A673 (cell line): ENCODE measurements at regions not wholly inside any gene's neighbourhood (a gene's known extent, or its start where the extent isn't known, plus 50 kb on each side); places are given as distances from the start of the nearest gene placed in this dataset.

Experiments
- BruUV-seq: library from RNA; stranded (reverse); fragments of 400-500 nt; replicated peaks from 2 replicates; lab custom pipeline; 2021; lab: Mats Ljungman, UMichigan
- CTCF ChIA-PET: fragments of 300-600 bp; sonication (Branson Sonifier 250); formaldehyde crosslinking; loops from one replicate; lab custom pipeline; 2022; ENCODE audit warnings: antibody characterized with exemption; lab: Charles Lee
- POLR2A ChIA-PET: fragments of 300-600 bp; sonication (Branson Sonifier 250); formaldehyde crosslinking; loops from one replicate; lab custom pipeline; 2022; ENCODE audit warnings: antibody characterized with exemption; ENCODE audit not compliant: low non-redundant PET; lab: Charles Lee
- DNase-seq: peaks from one replicate; pipeline ENCODE4 v3.0.0-alpha.2; 2015; ENCODE audit warnings: low spot score
- H3K27ac ChIP-seq: fragments of 200-600 bp; sonication (generic); 2 replicates; pipeline ENCODE4 v1.5.1; 2016; ENCODE audit warnings: mixed run types, low read depth, mild to moderate bottlenecking, mixed read lengths, antibody characterized with exemption, low read length; ENCODE audit not compliant: poor library complexity, severe bottlenecking
- H3K27me3 ChIP-seq: fragments of 200-600 bp; sonication (generic); replicated peaks from 2 replicates; pipeline ENCODE4 v1.6.1; 2017; ENCODE audit warnings: mixed run types, low read depth, mild to moderate bottlenecking, mixed read lengths, antibody characterized with exemption, low read length; ENCODE audit not compliant: insufficient read depth, poor library complexity
- H3K36me3 ChIP-seq: fragments of 200-600 bp; sonication (generic); 2 replicates; pipeline ENCODE4 v1.6.1; 2016; ENCODE audit warnings: mixed run types, mild to moderate bottlenecking, mixed read lengths, antibody characterized with exemption, low read length; ENCODE audit not compliant: insufficient read depth, poor library complexity, severe bottlenecking
- H3K4me1 ChIP-seq: fragments of 200-600 bp; sonication (generic); 2 replicates; pipeline ENCODE4 v1.6.1; 2017; ENCODE audit warnings: mixed run types, mild to moderate bottlenecking, mixed read lengths, antibody characterized with exemption, low read length; ENCODE audit not compliant: insufficient read depth, poor library complexity, severe bottlenecking
- H3K4me3 ChIP-seq: fragments of 200-600 bp; sonication (generic); 2 replicates; pipeline ENCODE4 v1.5.1; 2016; ENCODE audit warnings: low read depth, mixed run types, mild to moderate bottlenecking, mixed read lengths, low read length; ENCODE audit not compliant: poor library complexity, severe bottlenecking
- H3K9me3 ChIP-seq: fragments of 200-600 bp; sonication (generic); 2 replicates; pipeline ENCODE4 v1.6.1; 2016; ENCODE audit warnings: mixed run types, low read depth, mild to moderate bottlenecking, mixed read lengths, antibody characterized with exemption, low read length; ENCODE audit not compliant: poor library complexity, severe bottlenecking
- EZH2 ChIP-seq: fragments of 200-600 bp; sonication (generic); IDR thresholded peaks from 2 replicates; pipeline ENCODE4 v1.6.1; 2017; ENCODE audit warnings: borderline replicate concordance, low read depth, mild to moderate bottlenecking, mixed read lengths, antibody characterized with exemption, low read length; ENCODE audit not compliant: poor library complexity, severe bottlenecking
- intact Hi-C: fragments of 100-400 bp; cut with micrococcal nuclease; formaldehyde crosslinking; loops from one replicate; pipeline ENCODE4 v1.10.0; 2022; ENCODE audit not compliant: unreplicated experiment
- TF ChIP-seq, protein P1 (sequence below): fragments of 300-800, 200-600 bp; sonication (generic); conservative IDR thresholded peaks from 2 replicates; pipeline ENCODE4 v1.5.1; 2017; ENCODE audit warnings: low read depth, mild to moderate bottlenecking, antibody characterized with exemption, low read length, moderate library complexity, mixed read lengths

GRCh38 chr3:80040067-80040466, 272.3 kb upstream of the ROBO1 start:
- DNase-seq, result no peak
- ChIA-PET POLR2A (no interaction called here), CTCF (no interaction called here)
- intact Hi-C loops, result no loop called here
- H3K36me3 ChIP-seq, result no peaks in the 10 kb centered on the region
- no peaks in the 10 kb centered on the region for H3K4me1 ChIP-seq
- H3K9me3 ChIP-seq, result no peaks in the 10 kb centered on the region
- no peak overlapping the region for H3K27ac ChIP-seq
- no TSS peak for BruUV-seq
- H3K4me3 ChIP-seq, result no peak overlapping the region
- TF ChIP-seq, protein P1, sequence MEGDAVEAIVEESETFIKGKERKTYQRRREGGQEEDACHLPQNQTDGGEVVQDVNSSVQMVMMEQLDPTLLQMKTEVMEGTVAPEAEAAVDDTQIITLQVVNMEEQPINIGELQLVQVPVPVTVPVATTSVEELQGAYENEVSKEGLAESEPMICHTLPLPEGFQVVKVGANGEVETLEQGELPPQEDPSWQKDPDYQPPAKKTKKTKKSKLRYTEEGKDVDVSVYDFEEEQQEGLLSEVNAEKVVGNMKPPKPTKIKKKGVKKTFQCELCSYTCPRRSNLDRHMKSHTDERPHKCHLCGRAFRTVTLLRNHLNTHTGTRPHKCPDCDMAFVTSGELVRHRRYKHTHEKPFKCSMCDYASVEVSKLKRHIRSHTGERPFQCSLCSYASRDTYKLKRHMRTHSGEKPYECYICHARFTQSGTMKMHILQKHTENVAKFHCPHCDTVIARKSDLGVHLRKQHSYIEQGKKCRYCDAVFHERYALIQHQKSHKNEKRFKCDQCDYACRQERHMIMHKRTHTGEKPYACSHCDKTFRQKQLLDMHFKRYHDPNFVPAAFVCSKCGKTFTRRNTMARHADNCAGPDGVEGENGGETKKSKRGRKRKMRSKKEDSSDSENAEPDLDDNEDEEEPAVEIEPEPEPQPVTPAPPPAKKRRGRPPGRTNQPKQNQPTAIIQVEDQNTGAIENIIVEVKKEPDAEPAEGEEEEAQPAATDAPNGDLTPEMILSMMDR, result no peak
- no peak for TF ChIP-seq EZH2
- no peaks in the 10 kb centered on the region for H3K27me3 ChIP-seq

GRCh38 chr3:80036176-80036575, 268.4 kb upstream of the ROBO1 start:
- Histone ChIP-seq H3K27ac (no peak overlapping the region), H3K27me3 (no peaks in the 10 kb centered on the region), H3K36me3 (no peaks in the 10 kb centered on the region), H3K4me3 (no peak overlapping the region), H3K9me3 (no peaks in the 10 kb centered on the region), H3K4me1 (no peaks in the 10 kb centered on the region)
- ChIA-PET CTCF (no interaction called here), POLR2A (no interaction called here)
- TF ChIP-seq, protein P1, result no peak
- no peak for TF ChIP-seq EZH2
- no TSS peak for BruUV-seq
- intact Hi-C loops, result no loop called here
- DNase-seq, result no peak

GRCh38 chr3:80035021-80035420, 267.2 kb upstream of the ROBO1 start:
- ChIA-PET CTCF (no interaction called here), POLR2A (no interaction called here)
- no peak for DNase-seq
- intact Hi-C loops, result no loop called here
- H3K27ac ChIP-seq, result no peak overlapping the region
- no TSS peak for BruUV-seq
- no peaks in the 10 kb centered on the region for H3K36me3 ChIP-seq
- no peaks in the 10 kb centered on the region for H3K4me1 ChIP-seq
- no peaks in the 10 kb centered on the region for H3K9me3 ChIP-seq
- no peaks in the 10 kb centered on the region for H3K27me3 ChIP-seq
- TF ChIP-seq, protein P1, result no peak
- no peak for TF ChIP-seq EZH2
- H3K4me3 ChIP-seq, result no peak overlapping the region
